ENCODE measurements at regions not wholly inside any gene's neighbourhood (a gene's known extent, or its start where the extent isn't known, plus 50 kb on each side); places are given as distances from the start of the nearest gene placed in this dataset.

- DNase-seq = peak; percentile 11
Observed at GRCh38 chr14:26121181-26121580, 476.7 kb downstream of the NOVA1 start.

GRCh38 chr14:26113911-26114640, 483.8 kb downstream of the NOVA1 start:
- no peak for DNase-seq

GRCh38 chr14:26104717-26105116, 493.1 kb downstream of the NOVA1 start:
- no peak for DNase-seq

- DNase-seq = no peak
Observed at GRCh38 chr14:26097852-26098251, 500.0 kb downstream of the NOVA1 start.

GRCh38 chr14:26088275-26088674, 509.6 kb downstream of the NOVA1 start:
- DNase-seq = no peak

- no peak for DNase-seq
Observed at GRCh38 chr14:26081043-26081442, 516.8 kb downstream of the NOVA1 start.

GRCh38 chr14:26078561-26078960, 519.3 kb downstream of the NOVA1 start:
- no peak for DNase-seq

- no peak for DNase-seq
Observed at GRCh38 chr14:26074892-26075291, 522.9 kb downstream of the NOVA1 start.

- no peak for DNase-seq
Observed at GRCh38 chr14:26070443-26070842, 527.4 kb downstream of the NOVA1 start.

- DNase-seq = no peak
Observed at GRCh38 chr14:26067786-26068459, 529.9 kb downstream of the NOVA1 start.

GRCh38 chr14:26067341-26067740, 530.5 kb downstream of the NOVA1 start:
- DNase-seq = no peak

GRCh38 chr14:26056036-26056616, 541.7 kb downstream of the NOVA1 start:
- DNase-seq = no peak

- DNase-seq = no peak
Observed at GRCh38 chr14:26032348-26032747, 565.5 kb downstream of the NOVA1 start.

- DNase-seq = no peak
Observed at GRCh38 chr14:26026384-26026783, 571.4 kb downstream of the NOVA1 start.

- no peak for DNase-seq
Observed at GRCh38 chr14:26023967-26024366, 573.9 kb downstream of the NOVA1 start.

- DNase-seq = no peak
Observed at GRCh38 chr14:26021759-26022158, 576.1 kb downstream of the NOVA1 start.

GRCh38 chr14:26017270-26017669, 580.6 kb downstream of the NOVA1 start:
- DNase-seq = no peak

- DNase-seq = no peak
Observed at GRCh38 chr14:26008290-26008689, 589.5 kb downstream of the NOVA1 start.

- no peak for DNase-seq
Observed at GRCh38 chr14:26004342-26004741, 593.5 kb downstream of the NOVA1 start.

- DNase-seq = no peak
Observed at GRCh38 chr14:25993830-25994229, 604.0 kb downstream of the NOVA1 start.

- no peak for DNase-seq
Observed at GRCh38 chr14:25988536-25988935, 609.3 kb downstream of the NOVA1 start.

GRCh38 chr14:25955772-25956171, 642.1 kb downstream of the NOVA1 start:
- DNase-seq = no peak

GRCh38 chr14:25953532-25954139, 644.2 kb downstream of the NOVA1 start:
- no peak for DNase-seq

- no peak for DNase-seq
Observed at GRCh38 chr14:25945746-25946145, 652.1 kb downstream of the NOVA1 start.

All from GDM1 (cell line).